ENCODE measurements at regions not wholly inside any gene's neighbourhood (a gene's known extent, or its start where the extent isn't known, plus 50 kb on each side); places are given as distances from the start of the nearest gene placed in this dataset.

DNA sequence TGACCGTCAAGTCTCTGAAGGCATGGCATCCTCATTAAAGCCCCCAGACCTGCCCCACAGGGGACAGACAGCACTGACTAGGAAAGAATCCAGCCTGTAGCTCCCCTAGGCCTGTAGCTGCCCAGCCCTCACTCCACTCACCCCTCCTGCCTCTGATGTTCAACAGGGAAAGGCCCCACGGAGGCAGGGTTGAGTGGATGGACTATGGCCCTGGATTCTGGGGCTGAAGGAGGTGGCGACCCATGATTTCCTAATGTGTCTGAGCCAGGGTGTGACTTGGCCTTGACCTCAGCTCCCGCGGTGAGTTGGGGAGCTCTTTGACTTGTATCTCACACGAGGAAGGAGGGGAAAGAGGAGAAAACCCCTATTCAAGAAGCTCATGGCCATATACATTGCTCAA, 238.5 kb upstream of the CSF3R start:
- no peak for DNase-seq (ENCODE audit: low read depth in 2 of 2)

GRCh38 chr1:36717431-36717830, 234.7 kb upstream of the CSF3R start:
- DNase-seq (ENCODE audit: low read depth in 2 of 2), result no peak

DNA sequence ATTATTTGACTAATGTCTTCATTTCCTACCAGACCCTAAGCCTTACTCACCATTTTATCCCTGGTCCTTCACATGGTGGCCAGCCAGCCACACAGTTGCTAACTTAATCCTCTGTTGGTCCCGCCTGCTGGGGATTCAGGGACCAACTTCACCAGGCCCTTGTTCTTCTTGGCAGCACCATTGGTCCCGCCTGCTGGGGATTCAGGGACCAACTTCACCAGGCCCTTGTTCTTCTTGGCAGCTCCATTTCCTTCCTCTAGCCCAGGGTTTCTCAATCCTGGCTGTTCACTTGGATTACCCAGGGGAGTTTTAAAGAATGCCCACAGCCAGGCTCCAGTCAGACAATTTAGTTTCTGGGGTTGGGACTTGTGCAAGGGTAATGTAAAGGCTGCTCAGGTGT, 233.1 kb upstream of the CSF3R start:
- no peak for DNase-seq (ENCODE audit: low read depth in 2 of 2)

- DNase-seq (ENCODE audit: low read depth in 2 of 2), result no peak
These were observed 231.6 kb upstream of the CSF3R start for GRCh38 chr1:36714301-36714700.

GRCh38 chr1:36711480-36711879, 228.8 kb upstream of the CSF3R start:
- no peak for DNase-seq (ENCODE audit: low read depth in 2 of 2)

DNA sequence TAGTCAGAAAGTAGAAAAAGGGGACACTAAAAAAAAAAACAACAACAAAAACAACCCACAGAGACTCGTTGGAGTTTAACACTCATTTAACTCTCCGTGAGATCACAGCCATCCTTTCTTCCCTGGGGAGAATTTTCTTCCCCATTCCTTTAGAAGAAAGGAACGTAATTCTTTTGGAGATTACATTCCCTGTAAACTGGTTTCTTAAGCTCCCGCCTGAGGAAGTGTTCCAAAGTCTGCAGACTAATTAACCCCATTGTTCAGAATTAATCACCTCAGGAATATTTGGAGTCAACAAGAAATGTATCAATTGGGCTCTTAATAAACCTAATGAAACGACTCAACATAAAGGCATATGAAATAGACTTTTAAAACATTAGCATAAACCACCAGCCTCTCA, 228.2 kb upstream of the CSF3R start:
- no peak for DNase-seq (ENCODE audit: low read depth in 2 of 2)

DNA sequence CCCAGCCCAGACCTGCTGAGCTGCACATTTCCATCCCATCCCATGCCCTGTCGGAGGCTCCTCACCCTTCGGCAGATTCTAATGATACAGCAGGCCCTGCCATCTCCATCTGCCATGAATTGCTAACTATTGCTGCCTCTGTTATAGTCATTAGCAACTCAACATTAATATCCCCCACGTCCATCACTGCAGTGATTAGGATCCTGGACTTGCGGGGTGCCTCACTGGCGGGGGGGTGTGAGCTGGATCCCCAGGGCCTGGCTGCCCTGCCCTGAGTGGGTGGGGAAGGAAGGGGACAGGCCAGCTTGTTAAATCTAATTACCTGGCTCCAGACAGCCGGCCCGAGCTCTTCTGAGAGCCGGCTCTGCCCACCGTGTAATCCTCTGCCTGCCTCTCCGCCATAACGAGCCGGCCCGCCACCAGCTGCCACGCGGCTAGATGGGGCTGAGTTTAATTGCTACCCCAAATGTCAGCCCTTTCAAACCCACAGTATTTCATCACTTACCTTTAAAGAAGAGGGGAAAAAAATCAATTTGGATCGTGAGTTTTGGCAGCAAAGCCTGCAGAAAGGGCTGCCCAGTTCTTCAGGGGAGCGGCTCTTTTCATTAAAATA, 227.3 kb upstream of the CSF3R start:
- DNase-seq (ENCODE audit: low read depth in 2 of 2), result no peak

DNA sequence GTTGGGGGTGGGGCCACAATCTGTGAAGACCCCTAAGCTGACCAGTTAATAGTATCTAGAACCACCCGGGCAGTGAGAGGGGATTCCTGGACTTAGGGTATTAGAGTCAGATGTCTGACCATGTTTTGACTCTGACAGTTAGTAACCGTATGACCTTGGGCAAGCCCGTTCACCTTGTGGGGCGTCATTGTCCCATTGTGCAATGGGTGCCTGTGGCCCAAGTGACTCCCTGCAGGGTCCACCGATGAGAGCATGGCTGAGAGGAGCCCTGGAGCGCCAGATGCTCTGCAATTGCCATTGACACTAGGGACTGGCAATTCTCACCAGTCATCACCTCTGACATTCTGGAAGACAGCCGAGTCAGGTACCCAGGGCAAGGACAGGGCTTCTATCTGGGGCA, 225.9 kb upstream of the CSF3R start:
- no peak for DNase-seq (ENCODE audit: low read depth in 2 of 2)

GRCh38 chr1:36707221-36707620, 224.5 kb upstream of the CSF3R start:
- no peak for DNase-seq (ENCODE audit: low read depth in 2 of 2)

DNA sequence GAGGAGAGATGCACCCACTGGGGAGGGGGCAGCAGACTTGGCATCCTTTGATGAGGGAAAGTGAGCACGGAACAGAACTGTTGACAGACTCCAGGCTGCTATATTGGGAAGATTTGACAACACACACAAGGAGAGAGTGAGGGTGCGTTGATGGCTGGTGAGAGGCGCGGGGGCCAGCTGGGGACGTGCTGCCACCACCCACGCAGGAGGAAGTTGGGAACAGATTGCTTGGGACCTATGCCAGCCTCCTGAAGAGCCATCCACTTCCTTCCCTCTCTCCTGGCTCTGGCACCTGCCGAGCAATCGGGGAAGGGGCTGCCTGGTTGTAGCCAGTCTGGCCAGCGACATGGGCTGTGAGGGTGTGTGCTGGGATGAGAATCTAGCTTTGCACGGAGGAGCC, 223.7 kb upstream of the CSF3R start:
- no peak for DNase-seq (ENCODE audit: low read depth in 2 of 2)

DNA sequence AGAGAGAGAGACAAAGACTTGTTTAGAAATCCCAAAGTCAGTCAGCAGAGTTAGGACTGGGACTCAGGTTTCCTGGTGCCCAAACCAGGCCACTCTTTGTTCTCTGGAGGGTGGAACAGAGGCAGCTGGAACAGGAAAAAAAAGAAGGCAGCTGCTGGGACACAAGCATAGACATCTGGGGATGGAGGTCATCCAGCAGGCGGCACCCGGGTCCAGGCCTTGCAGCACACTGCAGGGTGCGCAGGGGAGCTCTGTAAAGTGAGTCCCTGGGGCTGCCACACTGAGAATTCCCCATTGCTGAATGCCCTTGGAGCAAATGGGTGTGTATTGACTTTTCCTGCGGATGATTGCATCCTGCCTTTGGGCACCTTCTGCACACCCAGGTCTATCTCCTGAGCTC, 222.9 kb upstream of the CSF3R start:
- no peak for DNase-seq (ENCODE audit: low read depth in 2 of 2)

GRCh38 chr1:36703526-36704208, 221.0 kb upstream of the CSF3R start:
- peak; percentile 52 to 59 for DNase-seq (ENCODE audit: low read depth in 2 of 2)

- DNase-seq (ENCODE audit: low read depth in 2 of 2), result no peak
These were observed 220.2 kb upstream of the CSF3R start for GRCh38 chr1:36702963-36703362.

DNA sequence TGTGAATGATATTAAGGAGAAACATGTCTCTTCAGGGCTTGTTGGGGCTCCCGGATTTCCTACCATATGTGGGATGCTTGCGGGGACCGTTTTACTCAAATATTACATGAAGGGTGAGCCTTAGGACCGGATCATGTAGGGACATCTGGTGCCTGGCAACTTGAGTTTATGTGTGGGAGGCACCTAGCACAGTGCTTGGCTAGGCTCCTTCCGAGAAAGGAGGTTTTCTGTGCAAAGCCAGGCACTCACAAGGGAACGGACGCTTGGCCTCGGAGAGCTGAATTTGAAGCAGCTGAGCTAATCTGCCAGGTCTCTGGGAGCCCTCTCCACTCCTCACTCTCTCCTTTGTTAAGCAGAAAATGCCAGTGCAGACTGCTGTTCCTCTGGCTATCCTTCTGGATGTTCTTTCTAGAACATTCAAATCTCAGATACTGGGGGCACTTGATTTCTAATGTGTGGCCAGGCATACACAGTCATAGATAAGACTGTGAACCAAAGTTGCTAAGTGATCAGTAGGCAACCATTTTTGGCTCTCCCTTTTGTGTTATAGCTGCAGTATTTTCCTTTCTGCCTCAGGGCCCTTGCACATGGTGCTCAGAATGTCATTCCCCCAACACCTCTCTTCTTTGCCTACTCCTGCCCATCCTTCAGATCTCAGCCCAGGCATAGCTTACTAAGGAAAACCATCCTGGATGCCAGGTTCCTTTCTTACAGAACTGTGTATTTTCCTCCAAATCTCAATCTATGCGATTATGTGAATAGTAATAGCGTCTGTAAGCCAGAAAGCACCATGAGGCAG, 216.6 kb upstream of the CSF3R start:
- DNase-seq (ENCODE audit: low read depth in 2 of 2), result no peak

GRCh38 chr1:36697836-36698605, 215.3 kb upstream of the CSF3R start:
- no peak for DNase-seq (ENCODE audit: low read depth in 2 of 2)

DNA sequence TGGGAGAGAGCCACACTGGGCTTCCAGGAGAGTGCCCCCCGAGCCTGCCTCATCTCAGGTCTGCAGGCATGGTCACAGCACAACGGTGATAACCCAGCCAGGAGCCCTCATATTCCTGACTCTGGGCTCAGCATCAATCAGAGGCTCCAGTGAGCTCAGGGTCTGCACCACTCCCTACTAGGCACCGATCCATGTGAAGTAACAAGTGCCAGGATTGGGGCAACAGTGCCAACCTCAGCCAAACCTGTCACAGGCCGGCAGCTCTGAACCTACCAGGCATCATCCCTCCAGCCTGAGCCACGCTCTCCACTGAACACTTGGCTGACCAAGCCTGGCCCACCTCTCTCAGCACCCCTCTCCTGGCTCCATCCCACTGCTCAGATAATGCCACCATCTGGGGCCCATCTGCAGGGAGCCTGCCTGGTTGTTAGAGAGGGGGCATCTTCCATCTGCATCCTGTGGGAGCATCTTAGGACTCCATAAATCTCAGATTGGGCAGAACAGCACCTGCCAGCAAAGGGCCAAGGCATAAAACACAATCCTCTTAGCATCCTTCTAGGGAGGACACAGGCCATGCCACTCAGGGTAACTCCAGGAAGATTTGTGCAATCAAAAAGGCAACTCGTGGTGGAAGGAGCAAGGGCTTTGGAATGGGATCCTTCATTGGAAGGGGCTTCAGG, 213.7 kb upstream of the CSF3R start:
- no peak for DNase-seq (ENCODE audit: low read depth in 2 of 2)

GRCh38 chr1:36693603-36694002, 210.9 kb upstream of the CSF3R start:
- no peak for DNase-seq (ENCODE audit: low read depth in 2 of 2)

- DNase-seq (ENCODE audit: low read depth in 2 of 2), result no peak
These were observed 210.4 kb upstream of the CSF3R start for GRCh38 chr1:36693161-36693525.

GRCh38 chr1:36692465-36693160, 209.9 kb upstream of the CSF3R start:
- no peak for DNase-seq (ENCODE audit: low read depth in 2 of 2)

- DNase-seq (ENCODE audit: low read depth in 2 of 2), result no peak
These were observed 208.7 kb upstream of the CSF3R start for GRCh38 chr1:36691374-36691773.

DNA sequence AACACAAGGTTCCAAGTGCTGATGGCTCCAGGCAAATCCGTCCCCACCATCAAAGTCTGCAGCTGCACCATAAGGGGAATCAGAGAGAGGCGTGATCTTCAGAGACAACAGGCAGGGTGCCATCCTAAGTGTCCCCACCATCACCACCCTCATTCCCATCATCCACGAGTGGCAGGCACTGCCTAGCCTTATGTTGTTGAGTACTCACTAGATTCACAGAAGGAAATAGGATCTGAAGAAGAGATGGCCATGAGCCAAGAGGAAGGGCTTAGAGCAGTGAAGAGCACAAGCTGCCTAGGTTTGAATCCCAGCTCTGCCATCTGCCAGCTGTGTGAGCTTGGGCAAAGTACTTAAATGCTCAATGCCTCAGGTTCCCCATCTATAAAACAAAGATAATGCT, 207.3 kb upstream of the CSF3R start:
- no peak for DNase-seq (ENCODE audit: low read depth in 2 of 2)
